MM.1S (cell line): ENCODE measurements at regions not wholly inside any gene's neighbourhood (a gene's known extent, or its start where the extent isn't known, plus 50 kb on each side); places are given as distances from the start of the nearest gene placed in this dataset.

Experiments used
- EZH2 ChIP-seq: fragments of 300-600 bp; sonication (generic); optimal IDR thresholded peaks from 2 replicates; pipeline ENCODE3; 2017; ENCODE audit warnings: low read depth, mild to moderate bottlenecking, antibody characterized with exemption, low read length, mixed read lengths
- EZH2phosphoT487 ChIP-seq: fragments of 300-600 bp; sonication (generic); IDR thresholded peaks from 2 replicates; pipeline ENCODE4 v1.6.1; 2018; ENCODE audit warnings: antibody characterized with exemption, low read length
- TF ChIP-seq, protein P1 (sequence below): fragments of 300-600 bp; sonication (generic); IDR thresholded peaks from 2 replicates; pipeline ENCODE4 v1.5.1; 2016; ENCODE audit warnings: antibody characterized with exemption, low read length, mixed read lengths

DNA sequence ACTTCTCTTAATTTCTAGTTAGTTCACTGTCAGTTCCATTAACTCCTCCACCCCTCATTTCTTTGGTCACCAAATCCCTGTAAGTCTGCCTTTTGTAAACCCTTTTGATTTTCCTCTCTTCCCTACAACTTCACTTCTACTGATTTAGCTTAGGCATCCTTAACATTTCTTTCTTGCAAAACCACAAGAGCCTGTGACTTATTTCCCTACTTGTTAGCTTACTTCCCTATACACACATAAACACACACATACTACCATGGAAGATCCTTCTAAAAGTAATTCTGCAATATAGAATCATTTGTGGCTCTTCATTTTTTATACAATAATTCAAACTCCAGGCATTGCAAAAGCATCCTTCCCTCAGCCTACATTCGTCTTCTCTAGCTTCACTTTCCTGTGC lies 494.3 kb upstream of the USP15 start:
- TF ChIP-seq EZH2phosphoT487: no peak
- TF ChIP-seq, protein P1, sequence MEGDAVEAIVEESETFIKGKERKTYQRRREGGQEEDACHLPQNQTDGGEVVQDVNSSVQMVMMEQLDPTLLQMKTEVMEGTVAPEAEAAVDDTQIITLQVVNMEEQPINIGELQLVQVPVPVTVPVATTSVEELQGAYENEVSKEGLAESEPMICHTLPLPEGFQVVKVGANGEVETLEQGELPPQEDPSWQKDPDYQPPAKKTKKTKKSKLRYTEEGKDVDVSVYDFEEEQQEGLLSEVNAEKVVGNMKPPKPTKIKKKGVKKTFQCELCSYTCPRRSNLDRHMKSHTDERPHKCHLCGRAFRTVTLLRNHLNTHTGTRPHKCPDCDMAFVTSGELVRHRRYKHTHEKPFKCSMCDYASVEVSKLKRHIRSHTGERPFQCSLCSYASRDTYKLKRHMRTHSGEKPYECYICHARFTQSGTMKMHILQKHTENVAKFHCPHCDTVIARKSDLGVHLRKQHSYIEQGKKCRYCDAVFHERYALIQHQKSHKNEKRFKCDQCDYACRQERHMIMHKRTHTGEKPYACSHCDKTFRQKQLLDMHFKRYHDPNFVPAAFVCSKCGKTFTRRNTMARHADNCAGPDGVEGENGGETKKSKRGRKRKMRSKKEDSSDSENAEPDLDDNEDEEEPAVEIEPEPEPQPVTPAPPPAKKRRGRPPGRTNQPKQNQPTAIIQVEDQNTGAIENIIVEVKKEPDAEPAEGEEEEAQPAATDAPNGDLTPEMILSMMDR: no peak
- TF ChIP-seq EZH2: no peak
